Heart right ventricle (tissue), 16 donors: ENCODE measurements at regions not wholly inside any gene's neighbourhood (a gene's known extent, or its start where the extent isn't known, plus 50 kb on each side); places are given as distances from the start of the nearest gene placed in this dataset.

Source experiments
- ATAC-seq, 8 donors: fragments of 200-7000 bp; cut with Tn5 transposase; one replicate each; pipeline ENCODE4 v1.9.1; 2020; ENCODE audit warnings: mild to moderate bottlenecking in 8 of 8, moderate library complexity in 8 of 8, moderate number of reproducible peaks in 1 of 8
- DNase-seq, 2 donors: peaks; one replicate each; pipeline ENCODE4 v3.0.0-alpha.2; 2020
- H3K27ac ChIP-seq, 10 donors: fragments of 200-600 bp; sonication (generic) in 2 of 10; one replicate each; pipeline versions ENCODE4 v1.5.0 to v1.8.0; 2020 to 2022; ENCODE audit warnings: mild to moderate bottlenecking in 3 of 10
- H3K27me3 ChIP-seq, 7 donors: fragments of 200-600 bp; one replicate each; pipeline ENCODE4 v1.8.0; 2021 to 2022; ENCODE audit warnings: mild to moderate bottlenecking in 2 of 7
- H3K36me3 ChIP-seq, 9 donors: fragments of 200-600 bp; sonication (generic) in 1 of 9; one replicate each; pipeline versions ENCODE4 v1.5.0 to v1.8.0; 2020 to 2022; ENCODE audit warnings: mild to moderate bottlenecking in 2 of 9
- H3K4me1 ChIP-seq, 9 donors: fragments of 200-600 bp; sonication (generic) in 1 of 9; one replicate each; pipeline versions ENCODE4 v1.5.0 to v1.8.0; 2020 to 2022; ENCODE audit warnings: mild to moderate bottlenecking in 4 of 9
- H3K4me3 ChIP-seq, 10 donors: fragments of 200-600 bp; sonication (generic) in 2 of 10; one replicate each; pipeline versions ENCODE4 v1.5.0 to v1.8.0; 2020 to 2022; ENCODE audit warnings: mild to moderate bottlenecking in 7 of 10, moderate library complexity in 2 of 10
- H3K9me3 ChIP-seq, 11 donors: fragments of 200-600 bp in 10 of 11; sonication (generic) in 2 of 11; one replicate each; pipeline versions ENCODE4 v1.5.0 to v1.8.0; 2013 to 2022; ENCODE audit warnings: mild to moderate bottlenecking in 2 of 11, control low read depth in 1 of 11, moderate library complexity in 1 of 11
- CTCF ChIP-seq, 9 donors: fragments of 200-600 bp; sonication (generic) in 2 of 9; IDR thresholded peaks; one replicate each; pipeline versions ENCODE4 v1.5.0 to v1.8.0; 2021 to 2022; ENCODE audit warnings: antibody characterized with exemption in 9 of 9, mild to moderate bottlenecking in 5 of 9, moderate library complexity in 1 of 9
- WGBS, 2 donors: extraction: QIAGEN DNeasy Blood & Tissue Kit; methylation state at CpG; one replicate each; pipeline ENCODE4 v1.1.7; 2013; ENCODE audit warnings: inconsistent platforms in 1 of 2; 5-methylcytosine and 5-hydroxymethylcytosine counted together
- intact Hi-C, 10 donors: fragments of 100-400 bp; cut with DNase I; formaldehyde crosslinking; loops; one replicate each; pipeline versions ENCODE4 v1.11.1 to v1.14.2; 2022
- donor health status: Arrhythmogenic right ventricular cardiomyopathy.
- donor health status: ischemic (EF 13 %, LVEDD 7.1; RV severe dilation, severe dysfunction).
- donor health status: healthy with polysubstance abuse.
- donor health status: DM: no; HTN: yes; CAD: no.
- donor health status: DM: no; HTN: no; CAD: no.
- donor health status: ischemic (EF 25% LVEDD 6.9; RV normal size, moderate dysfunction).
- donor health status: ischemic (EF 25% LVEDD 5.7; RV mildly dilated, moderate dysfunction).
- donor health status: healthy.
- donor health status: DM: yes; HTN: yes; CAD: no.
- donor health status: Ischemic cardiomyopathy.
- donor health status: ischemic (EF 35%, LVEDD 5.7; RV mildly dilated, moderate dysfunction).
- donor health status: nonischemic (EF 11% LVEDD 7.7; RV severe dilation, severe dysfunction).
- donor health status: DM: yes; HTN: yes; CAD: no.
- donor health status: PGD.
- donor health status: ischemic (EF 29% LVEDD 5.4; RV normal size, mild dysfunction).
- donor health status: nonischemic (EF 23%, LVEDD 6.1; RV moderate dilation, normal function).

- H3K27me3 ChIP-seq, result no peaks in the 10 kb centered on the region
- WGBS, 2 donors, result 66 to 73% methylated on average over 2 of the region's 2 CpGs
- intact Hi-C loops, result no loop called here
- H3K27ac ChIP-seq, result no peak overlapping the region
- no peaks in the 10 kb centered on the region for H3K4me1 ChIP-seq
- no peak overlapping the region for H3K4me3 ChIP-seq
- ATAC-seq (no peak), DNase-seq (no peak)
- no peaks in the 10 kb centered on the region for H3K36me3 ChIP-seq
- H3K9me3 ChIP-seq, result peaks cover 0 to 11% (median 3%) of the 10 kb centered on the region in 11 donors
- no peak for TF ChIP-seq CTCF (IDR thresholded peaks at IDR 0.05)
Measured at GRCh38 chr1:106526650-106527049, 529.8 kb upstream of the PRMT6 start.

- Histone ChIP-seq H3K27me3 (no peaks in the 10 kb centered on the region), H3K36me3 (no peaks in the 10 kb centered on the region), H3K9me3 (peaks cover 0 to 35% (median 8%) of the 10 kb centered on the region in 11 donors), H3K4me3 (no peak overlapping the region), H3K4me1 (no peaks in the 10 kb centered on the region), H3K27ac (no peak overlapping the region)
- TF ChIP-seq CTCF (IDR thresholded peaks at IDR 0.05), result no peak
- intact Hi-C loops, result no loop called here
- DNase-seq (no peak), ATAC-seq (no peak)
- 59 to 65% methylated on average over 2 of the region's 2 CpGs for WGBS, 2 donors
Measured at GRCh38 chr1:106534612-106535011, 521.9 kb upstream of the PRMT6 start.

- Histone ChIP-seq H3K27me3 (no peaks in the 10 kb centered on the region), H3K9me3 (peaks cover 0 to 44% (median 19%) of the 10 kb centered on the region in 11 donors), H3K4me3 (no peak overlapping the region), H3K27ac (no peak overlapping the region), H3K36me3 (no peaks in the 10 kb centered on the region), H3K4me1 (no peaks in the 10 kb centered on the region)
- DNase-seq, result no peak
- no peak for ATAC-seq
- intact Hi-C loops, result no loop called here
- no peak for TF ChIP-seq CTCF (IDR thresholded peaks at IDR 0.05)
Measured at GRCh38 chr1:106536741-106537140, 519.7 kb upstream of the PRMT6 start.

- ATAC-seq, result no peak
- no peak for TF ChIP-seq CTCF (IDR thresholded peaks at IDR 0.05)
- Histone ChIP-seq H3K36me3 (no peaks in the 10 kb centered on the region), H3K4me3 (no peak overlapping the region), H3K27ac (no peak overlapping the region), H3K27me3 (no peaks in the 10 kb centered on the region), H3K9me3 (peaks cover 0 to 30% (median 0%) of the 10 kb centered on the region in 11 donors), H3K4me1 (no peaks in the 10 kb centered on the region)
- intact Hi-C loops, result no loop called here
- no peak for DNase-seq
- 41 to 62% methylated on average over 1 of the region's 1 CpG for WGBS, 2 donors
Measured at GRCh38 chr1:106548726-106549125, 507.7 kb upstream of the PRMT6 start.

- Histone ChIP-seq H3K27me3 (no peaks in the 10 kb centered on the region), H3K27ac (no peak overlapping the region), H3K4me3 (no peak overlapping the region), H3K36me3 (no peaks in the 10 kb centered on the region), H3K4me1 (no peaks in the 10 kb centered on the region), H3K9me3 (peaks cover 0 to 38% (median 0%) of the 10 kb centered on the region in 11 donors)
- intact Hi-C loops, result no loop called here
- DNase-seq (no peak), ATAC-seq (no peak)
- TF ChIP-seq CTCF (IDR thresholded peaks at IDR 0.05), result no peak
Measured at GRCh38 chr1:106554294-106554693, 502.2 kb upstream of the PRMT6 start.
